ENCODE measurements at regions not wholly inside any gene's neighbourhood (a gene's known extent, or its start where the extent isn't known, plus 50 kb on each side); places are given as distances from the start of the nearest gene placed in this dataset.

- Histone ChIP-seq H3K4me1 (peaks cover 15% of the 10 kb centered on the region), H3K4me2 (no peak overlapping the region), H3K4me3 (no peak overlapping the region), H4K20me1 (peaks cover 20% of the 10 kb centered on the region; the same call in 1 of the 2 replicates), H3K27me3 (peaks cover 5% of the 10 kb centered on the region), H3K9ac (no peak overlapping the region), H3K27ac (no peak overlapping the region), H3K36me3 (no peaks in the 10 kb centered on the region), H3K9me3 (no peaks in the 10 kb centered on the region)
- no peak for TF ChIP-seq Cebpa-rat (IDR thresholded peaks at IDR 0.05)
Measured at GRCh38 chr4:1573830-1574459, 110.2 kb downstream of the FAM53A start.

DNA sequence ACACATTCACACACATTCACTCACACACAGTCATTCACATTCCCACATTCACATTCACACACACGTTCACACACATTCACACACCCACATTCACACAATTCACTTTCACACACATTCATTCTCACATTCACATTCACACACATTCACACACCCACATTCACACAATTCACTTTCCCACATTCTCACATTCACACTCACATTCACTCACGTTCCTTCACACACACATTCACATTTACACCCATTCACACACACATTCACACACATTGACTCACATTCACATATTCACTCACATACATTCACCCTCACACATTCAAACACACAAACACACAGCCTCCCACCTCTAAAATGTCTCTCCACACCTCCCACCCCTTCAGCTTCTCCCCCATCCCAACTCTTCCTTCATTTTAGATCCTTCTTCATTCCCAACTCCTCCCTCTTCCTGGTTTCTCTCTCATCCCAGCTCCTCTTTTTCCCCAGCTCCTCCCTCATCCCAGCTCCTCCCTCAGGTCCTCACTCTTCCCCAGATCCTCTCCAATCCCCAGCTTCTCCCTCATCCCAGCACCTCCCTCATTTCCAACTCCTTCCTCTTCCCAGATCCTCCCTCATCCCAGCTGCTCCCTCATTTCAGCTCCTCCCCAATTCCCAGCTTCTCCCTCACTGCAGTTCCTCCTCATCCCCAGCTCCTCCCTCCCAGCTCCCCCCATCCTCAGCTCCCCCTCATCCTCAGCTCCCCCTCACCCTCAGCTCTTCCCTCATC lies 111.0 kb downstream of the FAM53A start:
- no peak overlapping the region for H3K9ac ChIP-seq
- H3K4me2 ChIP-seq = no peak overlapping the region
- peaks cover 20% of the 10 kb centered on the region; the same call in 1 of the 2 replicates for H4K20me1 ChIP-seq
- no peaks in the 10 kb centered on the region for H3K9me3 ChIP-seq
- no peak overlapping the region for H3K4me3 ChIP-seq
- H3K27me3 ChIP-seq = peaks cover 11% of the 10 kb centered on the region
- no peaks in the 10 kb centered on the region for H3K36me3 ChIP-seq
- H3K27ac ChIP-seq = no peak overlapping the region
- TF ChIP-seq Cebpa-rat (IDR thresholded peaks at IDR 0.05) = no peak
- peaks cover 10% of the 10 kb centered on the region for H3K4me1 ChIP-seq

GRCh38 chr4:1572521-1572920 lies 111.6 kb downstream of the FAM53A start:
- Histone ChIP-seq H4K20me1 (peaks cover 20% of the 10 kb centered on the region; the same call in 1 of the 2 replicates), H3K27ac (no peak overlapping the region), H3K27me3 (peaks cover 17% of the 10 kb centered on the region), H3K36me3 (no peaks in the 10 kb centered on the region), H3K4me1 (peaks cover 8% of the 10 kb centered on the region; the same call in 1 of the 2 replicates), H3K9ac (no peak overlapping the region), H3K4me3 (no peak overlapping the region), H3K9me3 (no peaks in the 10 kb centered on the region), H3K4me2 (no peak overlapping the region)
- TF ChIP-seq Cebpa-rat (IDR thresholded peaks at IDR 0.05) = no peak

DNA sequence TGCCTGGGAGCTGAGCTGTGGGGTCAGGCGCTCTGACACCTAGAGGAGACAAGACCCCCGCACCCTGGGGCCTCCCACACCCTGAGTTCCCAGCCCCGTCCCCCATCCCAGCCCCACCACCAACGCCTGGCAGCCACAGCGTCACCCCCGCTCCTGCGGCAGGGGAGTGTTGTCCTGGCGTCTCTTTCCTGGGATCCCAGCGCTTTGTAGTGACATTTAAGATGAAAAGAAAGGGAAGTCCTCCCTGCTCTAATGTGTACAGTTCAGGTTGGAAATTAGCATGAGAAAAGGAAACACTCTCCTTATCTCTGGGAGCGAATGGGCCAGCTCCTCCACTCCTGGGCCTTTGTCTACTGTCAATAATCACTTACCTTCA lies 112.1 kb downstream of the FAM53A start:
- Histone ChIP-seq H3K4me2 (no peak overlapping the region), H3K27ac (no peak overlapping the region), H3K4me1 (peaks cover 9% of the 10 kb centered on the region), H3K36me3 (no peaks in the 10 kb centered on the region), H3K9me3 (no peaks in the 10 kb centered on the region), H3K9ac (no peak overlapping the region), H4K20me1 (peaks cover 20% of the 10 kb centered on the region; the same call in 1 of the 2 replicates), H3K4me3 (no peak overlapping the region), H3K27me3 (peaks cover 22% of the 10 kb centered on the region)
- TF ChIP-seq Cebpa-rat (IDR thresholded peaks at IDR 0.05) = no peak

GRCh38 chr4:1571165-1572009 lies 112.7 kb downstream of the FAM53A start:
- H3K27me3 ChIP-seq = peaks cover 25% of the 10 kb centered on the region
- no peak overlapping the region for H3K4me2 ChIP-seq
- no peak overlapping the region for H3K9ac ChIP-seq
- H3K36me3 ChIP-seq = no peaks in the 10 kb centered on the region
- TF ChIP-seq Cebpa-rat (IDR thresholded peaks at IDR 0.05) = no peak
- no peak overlapping the region for H3K27ac ChIP-seq
- peaks cover 20% of the 10 kb centered on the region; the same call in 1 of the 2 replicates for H4K20me1 ChIP-seq
- no peaks in the 10 kb centered on the region for H3K9me3 ChIP-seq
- no peak overlapping the region for H3K4me3 ChIP-seq
- H3K4me1 ChIP-seq = peaks cover 13% of the 10 kb centered on the region

DNA sequence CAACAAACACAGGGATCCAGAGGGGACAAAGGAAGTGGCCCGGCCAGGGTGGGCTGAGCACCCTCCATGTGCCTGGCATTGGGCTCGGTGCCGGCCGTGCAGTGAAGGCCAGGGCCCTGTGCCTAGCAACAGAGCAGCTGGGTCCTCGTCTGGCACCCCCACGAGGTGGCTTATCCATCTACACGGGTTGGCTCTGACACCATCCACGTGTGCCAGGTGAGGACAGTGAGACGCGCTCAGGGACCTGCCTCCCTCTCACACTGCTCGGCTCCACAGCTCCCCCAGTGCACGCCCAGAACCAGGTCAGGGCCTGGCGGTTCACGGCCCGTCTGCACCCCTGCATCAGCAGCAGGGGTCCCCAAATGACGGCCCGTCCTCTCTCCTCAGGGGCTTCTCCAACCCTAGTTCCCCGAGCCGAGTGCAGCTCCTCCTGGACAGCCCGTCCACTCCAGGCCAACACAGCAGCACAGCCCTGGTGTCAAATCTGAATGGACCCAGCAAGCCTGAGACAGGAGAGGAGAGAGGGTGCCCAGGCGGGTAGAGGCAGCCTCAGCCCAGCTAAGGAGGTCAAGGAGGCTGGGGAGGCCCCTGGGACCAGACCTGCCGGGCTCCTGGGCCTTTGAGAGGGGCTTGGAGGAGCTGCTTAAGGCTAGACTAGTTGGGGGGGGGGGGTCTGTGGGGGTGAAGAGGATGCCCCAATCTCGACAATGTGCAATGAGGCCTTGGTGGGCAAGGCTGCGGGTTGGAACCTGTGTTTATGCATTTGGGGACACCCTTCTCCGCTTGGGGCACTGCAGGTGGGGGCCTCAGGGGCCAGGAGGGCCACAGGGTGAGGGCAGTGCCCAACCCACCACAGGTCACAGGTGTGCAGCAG lies 113.6 kb downstream of the FAM53A start:
- peaks cover 25% of the 10 kb centered on the region for H3K27me3 ChIP-seq
- no peaks in the 10 kb centered on the region for H3K9me3 ChIP-seq
- no peaks in the 10 kb centered on the region for H3K36me3 ChIP-seq
- H3K4me3 ChIP-seq = no peak overlapping the region
- peaks cover 11% of the 10 kb centered on the region for H4K20me1 ChIP-seq
- H3K4me1 ChIP-seq = peaks cover 21% of the 10 kb centered on the region
- no peak overlapping the region for H3K9ac ChIP-seq
- TF ChIP-seq Cebpa-rat (IDR thresholded peaks at IDR 0.05) = no peak
- no peak overlapping the region for H3K27ac ChIP-seq
- H3K4me2 ChIP-seq = no peak overlapping the region

DNA sequence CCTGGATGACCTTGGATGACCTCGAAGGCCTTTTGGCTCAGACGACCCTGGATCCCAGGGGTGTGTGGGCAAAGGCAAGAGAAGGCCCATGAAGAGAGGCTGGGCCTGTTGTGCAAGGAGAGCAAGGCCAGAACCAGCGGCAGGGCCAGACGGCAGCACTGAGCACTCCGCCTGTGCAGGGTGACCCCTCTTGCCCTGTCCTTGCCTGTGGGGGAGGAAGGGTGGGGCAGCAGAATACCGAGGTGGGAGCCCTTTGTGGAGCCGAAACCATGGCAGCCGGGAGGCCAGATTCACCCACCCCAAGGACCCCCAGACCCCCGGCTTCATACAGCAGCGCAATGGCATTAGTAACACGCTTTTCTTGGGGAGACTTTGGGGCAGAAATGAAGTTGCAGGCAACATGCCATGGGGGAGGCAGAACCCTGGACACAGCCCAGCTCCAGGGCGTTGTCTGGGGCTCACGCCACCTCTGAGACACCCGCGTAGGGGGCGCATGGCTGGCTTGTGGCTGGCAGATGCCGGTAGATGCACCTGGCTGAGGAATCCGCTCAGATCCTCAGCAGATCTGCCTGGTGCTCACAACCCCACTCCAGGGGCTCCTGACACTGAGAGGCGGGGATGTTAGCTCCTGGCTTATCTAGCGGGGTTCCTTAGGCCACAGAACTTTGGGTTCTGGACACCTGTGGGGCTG lies 114.5 kb downstream of the FAM53A start:
- Histone ChIP-seq H3K9me3 (no peaks in the 10 kb centered on the region), H3K36me3 (no peaks in the 10 kb centered on the region), H3K4me3 (no peak overlapping the region), H4K20me1 (peaks cover 2% of the 10 kb centered on the region), H3K9ac (no peak overlapping the region), H3K4me1 (peaks cover 25% of the 10 kb centered on the region), H3K4me2 (no peak overlapping the region), H3K27me3 (peaks cover 25% of the 10 kb centered on the region), H3K27ac (no peak overlapping the region)
- no peak for TF ChIP-seq Cebpa-rat (IDR thresholded peaks at IDR 0.05)

DNA sequence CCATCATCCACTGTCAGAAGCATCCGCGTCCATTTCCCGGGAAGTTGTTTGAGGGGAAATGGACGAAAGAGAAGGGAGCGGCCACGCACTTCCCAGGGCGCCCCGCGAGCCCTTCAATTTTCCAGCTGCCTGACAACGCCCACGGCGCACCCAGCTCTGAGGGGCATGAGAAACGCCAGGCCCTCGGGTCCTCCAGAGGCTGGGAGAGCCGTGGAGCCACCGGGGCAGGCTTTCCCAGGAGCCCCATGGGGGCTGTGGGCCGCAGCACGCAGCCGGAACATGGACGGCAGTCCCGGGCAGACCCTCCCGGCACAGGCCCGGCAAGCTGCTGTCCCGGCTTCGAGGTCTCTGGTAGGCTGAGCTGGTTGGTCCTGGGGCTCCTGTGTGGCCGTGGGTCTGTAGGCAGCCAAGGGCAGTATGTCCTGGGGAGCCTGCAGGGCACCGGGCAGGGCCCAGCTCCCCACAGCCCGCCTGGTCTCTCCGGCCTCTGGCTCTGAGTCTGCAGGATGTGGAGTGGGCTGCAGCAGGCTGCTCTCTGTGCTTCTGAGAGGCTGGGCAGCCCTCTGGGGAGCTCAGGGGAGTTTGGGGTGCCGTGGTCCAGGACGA lies 115.2 kb downstream of the FAM53A start:
- TF ChIP-seq Cebpa-rat (IDR thresholded peaks at IDR 0.05) = no peak
- no peaks in the 10 kb centered on the region for H3K36me3 ChIP-seq
- H3K27ac ChIP-seq = no peak overlapping the region
- peaks cover 25% of the 10 kb centered on the region for H3K27me3 ChIP-seq
- peaks cover 29% of the 10 kb centered on the region for H3K4me1 ChIP-seq
- H3K4me2 ChIP-seq = no peak overlapping the region
- no peak overlapping the region for H3K9ac ChIP-seq
- H4K20me1 ChIP-seq = no peaks in the 10 kb centered on the region; the same call in 1 of the 2 replicates
- H3K9me3 ChIP-seq = no peaks in the 10 kb centered on the region
- H3K4me3 ChIP-seq = no peak overlapping the region

All from BLaER1 (cell line).